PC-3 (cell line): ENCODE measurements at regions not wholly inside any gene's neighbourhood (a gene's known extent, or its start where the extent isn't known, plus 50 kb on each side); places are given as distances from the start of the nearest gene placed in this dataset.

ENCODE experiments used
- ATAC-seq: fragments of 200-7000 bp; cut with Tn5 transposase; 2 replicates; pipeline ENCODE4 v1.9.1; 2020; ENCODE audit warnings: mild to moderate bottlenecking, moderate library complexity
- BruUV-seq: library from RNA; stranded (reverse); fragments of 400-500 nt; replicated peaks from 2 replicates; lab custom pipeline; 2021; lab: Mats Ljungman, UMichigan
- CTCF ChIA-PET: fragments of 300-600 bp; sonication (Branson Sonifier 250); formaldehyde crosslinking; loops from one replicate; lab custom pipeline; 2022; ENCODE audit warnings: antibody characterized with exemption; lab: Charles Lee
- POLR2A ChIA-PET: fragments of 300-600 bp; sonication (Branson Sonifier 250); formaldehyde crosslinking; loops from one replicate; lab custom pipeline; 2022; ENCODE audit warnings: antibody characterized with exemption; ENCODE audit not compliant: unreplicated experiment; lab: Charles Lee
- DNase-seq: peaks from one replicate; pipeline ENCODE4 v3.0.0-alpha.2; 2015
- H2AFZ ChIP-seq: fragments of 300-600 bp; sonication (generic); 2 replicates; pipeline ENCODE4 v1.6.0; 2016; ENCODE audit warnings: antibody characterized with exemption, low read length
- H3F3A ChIP-seq: fragments of 300-600 bp; sonication (generic); one replicate; pipeline ENCODE4 v1.6.0; 2017; ENCODE audit warnings: antibody characterized with exemption, low read length, control low read depth, mild to moderate bottlenecking; ENCODE audit not compliant: unreplicated experiment
- H3K27ac ChIP-seq: fragments of 300-600 bp; sonication (generic); 2 replicates; pipeline ENCODE4 v1.5.1; 2016; ENCODE audit warnings: mild to moderate bottlenecking, low read length
- H3K27me3 ChIP-seq: fragments of 300-600 bp; sonication (generic); 2 replicates; pipeline ENCODE4 v1.6.1; 2016; ENCODE audit warnings: low read length, mixed read lengths
- H3K36me3 ChIP-seq: fragments of 300-600 bp; sonication (generic); 2 replicates; pipeline ENCODE4 v1.6.1; 2016; ENCODE audit warnings: low read depth, mixed run types, low read length, mixed read lengths
- H3K4me1 ChIP-seq: fragments of 300-600 bp; sonication (generic); 2 replicates; pipeline ENCODE4 v1.5.1; 2016; ENCODE audit warnings: low read length; ENCODE audit not compliant: insufficient read depth
- H3K4me2 ChIP-seq: fragments of 300-600 bp; sonication (generic); 2 replicates; pipeline ENCODE4 v1.6.0; 2016; ENCODE audit warnings: low read length
- H3K4me3 ChIP-seq: fragments of 300-600 bp; sonication (generic); 2 replicates; pipeline ENCODE4 v1.5.1; 2016; ENCODE audit warnings: mild to moderate bottlenecking, low read length, mixed read lengths
- H3K79me2 ChIP-seq: fragments of 300-600 bp; sonication (generic); 2 replicates; pipeline ENCODE4 v1.6.1; 2017; ENCODE audit warnings: low read length, mixed read lengths
- H3K9ac ChIP-seq: fragments of 300-600 bp; sonication (generic); 2 replicates; pipeline ENCODE4 v1.6.0; 2016; ENCODE audit warnings: mild to moderate bottlenecking, low read length
- H3K9me2 ChIP-seq: fragments of 300-600 bp; sonication (generic); replicated peaks from 2 replicates; pipeline ENCODE4 v1.6.1; 2016; ENCODE audit warnings: mixed run types, low read length, mixed read lengths
- H3K9me3 ChIP-seq: fragments of 300-600 bp; sonication (generic); 2 replicates; pipeline ENCODE4 v1.6.1; 2016; ENCODE audit warnings: low read length, mixed read lengths
- H4K20me1 ChIP-seq: fragments of 300-600 bp; sonication (generic); 2 replicates; pipeline ENCODE4 v1.6.1; 2016; ENCODE audit warnings: low read length, mixed read lengths
- CTCF ChIP-seq: fragments of 300-600 bp; sonication (generic); conservative IDR thresholded peaks from 2 replicates; pipeline ENCODE4 v1.5.1; 2017; ENCODE audit warnings: antibody characterized with exemption, low read depth, mild to moderate bottlenecking, low read length
- EZH2 ChIP-seq: fragments of 300-600 bp; sonication (generic); IDR thresholded peaks from one replicate; pipeline ENCODE4 v1.6.1; 2017; ENCODE audit warnings: antibody characterized with exemption, mild to moderate bottlenecking, low read length; ENCODE audit not compliant: unreplicated experiment
- EZH2phosphoT487 ChIP-seq: fragments of 300-600 bp; sonication (generic); IDR thresholded peaks from 2 replicates; pipeline ENCODE4 v1.6.1; 2018; ENCODE audit warnings: mild to moderate bottlenecking, antibody characterized with exemption, low read length, borderline replicate concordance
- intact Hi-C: fragments of 100-400 bp; cut with micrococcal nuclease; formaldehyde crosslinking; loops from 2 replicates; pipeline ENCODE4 v1.9.0; 2023

GRCh38 chr5:103904651-103905050 lies 342.1 kb upstream of the NUDT12 start:
- no peaks in the 10 kb centered on the region for H3K9me2 ChIP-seq
- POLR2A ChIA-PET = no interaction called here

GRCh38 chr5:103902893-103903292 lies 340.3 kb upstream of the NUDT12 start:
- H4K20me1 ChIP-seq = no peaks in the 10 kb centered on the region
- no peaks in the 10 kb centered on the region for H3K9me3 ChIP-seq
- no peak overlapping the region for H3K27ac ChIP-seq
- H3K4me2 ChIP-seq = no peak overlapping the region
- POLR2A ChIA-PET = no interaction called here
- DNase-seq (no peak), ATAC-seq (no peak)
- intact Hi-C loops = no loop called here
- TF ChIP-seq CTCF (no peak), EZH2phosphoT487 (no peak), EZH2 (no peak)
- H2AFZ ChIP-seq = no peak overlapping the region
- H3K79me2 ChIP-seq = no peaks in the 10 kb centered on the region
- H3K4me3 ChIP-seq = no peak overlapping the region
- no peaks in the 10 kb centered on the region for H3K36me3 ChIP-seq
- H3K9me2 ChIP-seq = 0 out of 2 replicates have a peak, but pooled peaks cover 2% of the 10 kb centered on the region
- no peaks in the 10 kb centered on the region for H3F3A ChIP-seq
- CTCF ChIA-PET = interaction anchor here (0.7 kb wide), 1 partner anchor 43 kb away, joined by 3 read pairs; no protein-coding TSS in a partner anchor
- no TSS peak for BruUV-seq
- no peaks in the 10 kb centered on the region for H3K27me3 ChIP-seq
- no peaks in the 10 kb centered on the region for H3K4me1 ChIP-seq
- H3K9ac ChIP-seq = no peak overlapping the region

More at GRCh38 chr5:103904651-103905050, 342.1 kb upstream of the NUDT12 start:
- no peak overlapping the region for H3K27ac ChIP-seq
- ATAC-seq (no peak), DNase-seq (no peak)
- H4K20me1 ChIP-seq = no peaks in the 10 kb centered on the region
- intact Hi-C loops = no loop called here
- no peak overlapping the region for H3K4me2 ChIP-seq
- no peaks in the 10 kb centered on the region for H3K4me1 ChIP-seq
- no peak overlapping the region for H3K4me3 ChIP-seq
- no peaks in the 10 kb centered on the region for H3F3A ChIP-seq
- H3K9ac ChIP-seq = no peak overlapping the region
- no peaks in the 10 kb centered on the region for H3K9me3 ChIP-seq
- CTCF ChIA-PET = no interaction called here
- H3K36me3 ChIP-seq = no peaks in the 10 kb centered on the region
- TF ChIP-seq EZH2 = no peak
- TF ChIP-seq CTCF = no peak
- no peak for TF ChIP-seq EZH2phosphoT487
- no peak overlapping the region for H2AFZ ChIP-seq
- H3K27me3 ChIP-seq = no peaks in the 10 kb centered on the region
- no TSS peak for BruUV-seq
- H3K79me2 ChIP-seq = no peaks in the 10 kb centered on the region

- no peak overlapping the region for H3K4me2 ChIP-seq
- no peaks in the 10 kb centered on the region for H3F3A ChIP-seq
- H3K9me2 ChIP-seq = peaks cover 4% of the 10 kb centered on the region; the same call in 1 of the 2 replicates
- no peak overlapping the region for H3K27ac ChIP-seq
- no peaks in the 10 kb centered on the region for H3K79me2 ChIP-seq
- H3K4me1 ChIP-seq = no peaks in the 10 kb centered on the region
- no peak for DNase-seq
- H4K20me1 ChIP-seq = no peaks in the 10 kb centered on the region
- H3K4me3 ChIP-seq = no peak overlapping the region
- ATAC-seq = no peak
- H3K36me3 ChIP-seq = no peaks in the 10 kb centered on the region
- POLR2A ChIA-PET = no interaction called here
- no peak overlapping the region for H3K9ac ChIP-seq
- H3K9me3 ChIP-seq = no peaks in the 10 kb centered on the region
- intact Hi-C loops = no loop called here
- no peaks in the 10 kb centered on the region for H3K27me3 ChIP-seq
- no TSS peak for BruUV-seq
- no peak for TF ChIP-seq EZH2phosphoT487
- TF ChIP-seq CTCF = no peak
- no peak for TF ChIP-seq EZH2
- no peak overlapping the region for H2AFZ ChIP-seq
- CTCF ChIA-PET = no interaction called here
Measured at GRCh38 chr5:103901885-103902284, 339.3 kb upstream of the NUDT12 start.
